ENCODE measurements at regions not wholly inside any gene's neighbourhood (a gene's known extent, or its start where the extent isn't known, plus 50 kb on each side); places are given as distances from the start of the nearest gene placed in this dataset.

GRCh38 chr9:110125207-110125751 lies 82.7 kb downstream of the C9orf152 start (continued):
- TF ChIP-seq POGK (CRISPR knock-in tag; conservative IDR thresholded peaks at IDR 0.05), result no peak
- TF ChIP-seq CREM (IDR thresholded peaks at IDR 0.05), result peak; percentile 62
- no peak for TF ChIP-seq CREM (CRISPR knock-in tag; IDR thresholded peaks at IDR 0.05)
- no peak for TF ChIP-seq ZNF7 (CRISPR knock-in tag; IDR thresholded peaks at IDR 0.05)
- peak; percentile 82; the same call in 1 of the 2 replicates for TF ChIP-seq SOX5 (CRISPR knock-in tag; IDR thresholded peaks at IDR 0.05; ENCODE audit: borderline replicate concordance)
- peak; percentile 67; the same call in 1 of the 2 replicates for TF ChIP-seq ZNF614 (CRISPR knock-in tag; IDR thresholded peaks at IDR 0.05; ENCODE audit: borderline replicate concordance)
- TF ChIP-seq TEF (CRISPR knock-in tag; IDR thresholded peaks at IDR 0.05), result no peak
- TF ChIP-seq MBNL3 (CRISPR knock-in tag; conservative IDR thresholded peaks at IDR 0.05), result no peak
- no peak for TF ChIP-seq ZBTB43 (CRISPR knock-in tag; conservative IDR thresholded peaks at IDR 0.05)
- TF ChIP-seq ZNF343 (CRISPR knock-in tag; IDR thresholded peaks at IDR 0.05), result no peak
- TF ChIP-seq ZFAT (CRISPR knock-in tag; conservative IDR thresholded peaks at IDR 0.05), result no peak
- TF ChIP-seq ZNF136 (CRISPR knock-in tag; IDR thresholded peaks at IDR 0.05; ENCODE audit: low read depth), result 0 out of 2 replicates have a peak, but pooled peaks have one; percentile 44
- no peak for TF ChIP-seq ZKSCAN5 (CRISPR knock-in tag; IDR thresholded peaks at IDR 0.05)
- TF ChIP-seq ZNF652 (CRISPR knock-in tag; IDR thresholded peaks at IDR 0.05; ENCODE audit: borderline replicate concordance, low read depth), result no peak; the same call in 1 of the 2 replicates
- TF ChIP-seq MATR3 (CRISPR knock-in tag; IDR thresholded peaks at IDR 0.05), result no peak
- peak; percentile 91 for TF ChIP-seq POGZ (CRISPR knock-in tag; IDR thresholded peaks at IDR 0.05)
- TF ChIP-seq ZC3H13 (CRISPR knock-in tag; IDR thresholded peaks at IDR 0.05), result no peak
- TF ChIP-seq MNT (IDR thresholded peaks at IDR 0.05), result no peak
- peak; percentile 49 for TF ChIP-seq CEBPG (CRISPR knock-in tag; IDR thresholded peaks at IDR 0.05)
- TF ChIP-seq MIXL1 (CRISPR knock-in tag; IDR thresholded peaks at IDR 0.05), result peak; percentile 55
- TF ChIP-seq MEIS2 (CRISPR knock-in tag; IDR thresholded peaks at IDR 0.05), result no peak
- TF ChIP-seq LBX2 (CRISPR knock-in tag; IDR thresholded peaks at IDR 0.05; ENCODE audit: borderline replicate concordance), result no peak
- TF ChIP-seq ZBTB20 (CRISPR knock-in tag; IDR thresholded peaks at IDR 0.05; ENCODE audit: borderline replicate concordance, low read depth), result peak; percentile 84; the same call in 1 of the 2 replicates
- TF ChIP-seq TCF7 (IDR thresholded peaks at IDR 0.05; ENCODE audit: low read depth), result no peak
- TF ChIP-seq CCDC6 (CRISPR knock-in tag; IDR thresholded peaks at IDR 0.05), result no peak
- TF ChIP-seq GMEB1 (CRISPR knock-in tag; IDR thresholded peaks at IDR 0.05; ENCODE audit: borderline replicate concordance), result peak; percentile 59; the same call in 1 of the 2 replicates
